ENCODE measurements at regions not wholly inside any gene's neighbourhood (a gene's known extent, or its start where the extent isn't known, plus 50 kb on each side); places are given as distances from the start of the nearest gene placed in this dataset.

- H3K27me3 ChIP-seq (replicated peaks; ENCODE audit: control insufficient read depth, insufficient read depth, low read length) = no peaks in the 10 kb centered on the region
- no peak for TF ChIP-seq CTCF (IDR thresholded peaks at IDR 0.05; ENCODE audit: insufficient read depth, low read length, poor library complexity, severe bottlenecking)
- no peak overlapping the region for H3K4me3 ChIP-seq (replicated peaks; ENCODE audit: low read depth, low read length)
- H3K36me3 ChIP-seq (ENCODE audit: control insufficient read depth, insufficient read depth, low read length) = no peaks in the 10 kb centered on the region
- DNase-seq (ENCODE audit: extremely low read depth, insufficient read length) = no peak
Observed at GRCh38 chr2:19818543-19818942, 83.2 kb downstream of the TTC32 start.

GRCh38 chr2:19818039-19818438, 83.7 kb downstream of the TTC32 start:
- no peaks in the 10 kb centered on the region for H3K36me3 ChIP-seq (ENCODE audit: control insufficient read depth, insufficient read depth, low read length)

GRCh38 chr2:19815746-19816145, 86.0 kb downstream of the TTC32 start:
- H3K27me3 ChIP-seq (replicated peaks; ENCODE audit: control insufficient read depth, insufficient read depth, low read length) = no peaks in the 10 kb centered on the region; the same call in 1 of the 2 replicates
- no peak overlapping the region for H3K4me3 ChIP-seq (replicated peaks; ENCODE audit: low read depth, low read length)
- no peak for DNase-seq (ENCODE audit: extremely low read depth, insufficient read length)
- no peak for TF ChIP-seq CTCF (IDR thresholded peaks at IDR 0.05; ENCODE audit: insufficient read depth, low read length, poor library complexity, severe bottlenecking)
- H3K36me3 ChIP-seq (ENCODE audit: control insufficient read depth, insufficient read depth, low read length) = no peaks in the 10 kb centered on the region

More at GRCh38 chr2:19818039-19818438, 83.7 kb downstream of the TTC32 start:
- Histone ChIP-seq H3K27me3 (replicated peaks; ENCODE audit: control insufficient read depth, insufficient read depth, low read length) (no peaks in the 10 kb centered on the region), H3K4me3 (replicated peaks; ENCODE audit: low read depth, low read length) (no peak overlapping the region)
- no peak for TF ChIP-seq CTCF (IDR thresholded peaks at IDR 0.05; ENCODE audit: insufficient read depth, low read length, poor library complexity, severe bottlenecking)
- no peak for DNase-seq (ENCODE audit: extremely low read depth, insufficient read length)

GRCh38 chr2:19812166-19812565, 89.6 kb downstream of the TTC32 start:
- DNase-seq (ENCODE audit: extremely low read depth, insufficient read length) = no peak
- H3K27me3 ChIP-seq (replicated peaks; ENCODE audit: control insufficient read depth, insufficient read depth, low read length) = no peaks in the 10 kb centered on the region; the same call in 1 of the 2 replicates
- no peaks in the 10 kb centered on the region for H3K36me3 ChIP-seq (ENCODE audit: control insufficient read depth, insufficient read depth, low read length)
- no peak overlapping the region for H3K4me3 ChIP-seq (replicated peaks; ENCODE audit: low read depth, low read length)
- TF ChIP-seq CTCF (IDR thresholded peaks at IDR 0.05; ENCODE audit: insufficient read depth, low read length, poor library complexity, severe bottlenecking) = no peak

- TF ChIP-seq CTCF (IDR thresholded peaks at IDR 0.05; ENCODE audit: insufficient read depth, low read length, poor library complexity, severe bottlenecking) = no peak
- DNase-seq (ENCODE audit: extremely low read depth, insufficient read length) = no peak
- no peak overlapping the region for H3K4me3 ChIP-seq (replicated peaks; ENCODE audit: low read depth, low read length)
- H3K27me3 ChIP-seq (replicated peaks; ENCODE audit: control insufficient read depth, insufficient read depth, low read length) = no peaks in the 10 kb centered on the region; the same call in 1 of the 2 replicates
- no peaks in the 10 kb centered on the region for H3K36me3 ChIP-seq (ENCODE audit: control insufficient read depth, insufficient read depth, low read length)
Observed at GRCh38 chr2:19811186-19811585, 90.6 kb downstream of the TTC32 start.

GRCh38 chr2:19810637-19811036, 91.1 kb downstream of the TTC32 start:
- H3K27me3 ChIP-seq (replicated peaks; ENCODE audit: control insufficient read depth, insufficient read depth, low read length) = no peaks in the 10 kb centered on the region; the same call in 1 of the 2 replicates
- H3K36me3 ChIP-seq (ENCODE audit: control insufficient read depth, insufficient read depth, low read length) = no peaks in the 10 kb centered on the region
- no peak for DNase-seq (ENCODE audit: extremely low read depth, insufficient read length)
- no peak for TF ChIP-seq CTCF (IDR thresholded peaks at IDR 0.05; ENCODE audit: insufficient read depth, low read length, poor library complexity, severe bottlenecking)
- no peak overlapping the region for H3K4me3 ChIP-seq (replicated peaks; ENCODE audit: low read depth, low read length)
